Hepatocyte (in vitro differentiated cells): ENCODE measurements at regions not wholly inside any gene's neighbourhood (a gene's known extent, or its start where the extent isn't known, plus 50 kb on each side); places are given as distances from the start of the nearest gene placed in this dataset.

Experiments
- CTCF ChIP-seq: fragments of 200-600 bp; sonication (generic); IDR thresholded peaks from 2 replicates; pipeline ENCODE4 v1.5.1; 2016; ENCODE audit warnings: antibody characterized with exemption, mild to moderate bottlenecking; ENCODE audit not compliant: poor library complexity
- EZH2 ChIP-seq: fragments of 200-600 bp; sonication (generic); IDR thresholded peaks from 2 replicates; pipeline ENCODE4 v1.6.1; 2016; ENCODE audit warnings: antibody characterized with exemption, mild to moderate bottlenecking, borderline replicate concordance
- EZH2phosphoT487 ChIP-seq: fragments of 200-600 bp; sonication (generic); IDR thresholded peaks from one replicate; pipeline ENCODE4 v1.6.1; 2018; ENCODE audit warnings: antibody characterized with exemption, mild to moderate bottlenecking, low read depth, moderate library complexity; ENCODE audit not compliant: unreplicated experiment, severe bottlenecking

GRCh38 chr16:9186061-9186460 is 94.6 kb downstream of the HAPSTR1 start:
- TF ChIP-seq CTCF (no peak), EZH2phosphoT487 (no peak), EZH2 (no peak)
